ENCODE measurements at regions not wholly inside any gene's neighbourhood (a gene's known extent, or its start where the extent isn't known, plus 50 kb on each side); places are given as distances from the start of the nearest gene placed in this dataset.
"Not testable (repeated sequence)": the region's sequence is repeated elsewhere in the genome, so short reads cannot be mapped to it uniquely, and the experiment has no call there.

- DNase-seq: no peak
Observed at GRCh38 chr1:37325509-37326437, 148.6 kb upstream of the ZC3H12A start.

- DNase-seq: no peak
Observed at GRCh38 chr1:37332126-37332525, 142.3 kb upstream of the ZC3H12A start.

- peak; percentile 79 for DNase-seq
Observed at GRCh38 chr1:37338658-37339057, 135.7 kb upstream of the ZC3H12A start.

DNA sequence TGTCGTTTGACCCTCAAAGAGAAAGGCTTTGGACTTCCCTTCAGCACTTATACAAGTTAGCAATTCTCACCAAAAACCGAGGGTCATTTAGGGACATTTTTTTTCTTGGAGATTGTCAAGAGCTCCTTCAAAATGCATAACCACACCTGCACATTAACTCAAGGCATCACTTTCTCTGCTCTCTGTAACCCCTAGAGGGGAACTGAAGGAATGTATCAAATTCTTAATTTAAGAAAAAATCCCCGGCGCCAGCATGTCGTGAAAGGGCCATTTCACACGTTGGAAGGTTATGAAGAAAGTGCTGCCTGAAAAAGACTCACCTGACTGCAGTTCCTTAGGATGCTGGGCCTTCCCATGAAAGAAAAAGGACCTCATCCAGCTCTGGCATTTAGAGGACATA, 131.6 kb upstream of the ZC3H12A start:
- DNase-seq: no peak

DNA sequence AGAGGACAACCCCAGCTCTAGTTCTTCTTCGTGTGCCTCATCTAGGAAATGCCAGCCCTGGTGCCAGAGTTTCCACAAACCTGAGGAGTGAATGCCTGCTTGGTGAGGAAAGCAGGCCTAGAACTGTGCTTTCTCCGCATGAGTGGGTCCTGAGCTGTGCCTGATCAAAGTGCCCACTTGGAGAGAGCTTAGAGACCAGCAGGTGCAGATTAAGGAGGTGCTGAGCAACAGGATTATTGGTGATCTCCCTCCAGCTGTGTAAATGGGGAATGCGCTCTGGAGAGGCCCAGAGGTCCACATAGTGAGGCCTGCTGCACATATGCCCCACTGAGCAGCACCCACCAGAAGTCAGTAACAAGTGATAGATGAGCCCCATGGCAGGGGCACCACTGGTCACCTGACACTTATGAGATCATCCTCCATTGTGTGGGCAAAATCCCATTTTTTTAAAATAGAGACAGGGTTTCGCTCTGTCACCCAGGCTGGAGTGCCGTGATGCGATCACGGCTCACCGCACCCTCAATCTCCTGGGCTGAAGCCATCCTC, 127.2 kb upstream of the ZC3H12A start:
- no peak for DNase-seq

DNA sequence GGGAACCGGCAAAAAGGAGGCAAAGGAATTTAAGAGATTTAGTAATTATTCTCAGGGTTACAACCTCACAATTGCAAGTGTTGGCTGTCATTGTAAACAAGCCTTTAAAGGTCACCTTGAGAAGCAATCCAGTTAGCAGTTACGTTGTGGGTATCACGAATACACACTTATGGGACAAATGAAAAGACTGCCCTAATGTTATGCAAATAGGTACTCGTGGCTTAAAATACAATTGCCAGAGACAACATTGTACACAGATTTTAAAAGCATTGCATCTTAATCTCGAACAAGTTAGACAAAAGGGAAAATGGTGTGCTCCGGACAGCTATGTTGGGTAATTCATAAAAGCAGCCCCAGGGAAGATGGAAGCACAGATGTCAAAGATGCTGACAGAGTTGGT, 120.5 kb upstream of the ZC3H12A start:
- DNase-seq: no peak

DNA sequence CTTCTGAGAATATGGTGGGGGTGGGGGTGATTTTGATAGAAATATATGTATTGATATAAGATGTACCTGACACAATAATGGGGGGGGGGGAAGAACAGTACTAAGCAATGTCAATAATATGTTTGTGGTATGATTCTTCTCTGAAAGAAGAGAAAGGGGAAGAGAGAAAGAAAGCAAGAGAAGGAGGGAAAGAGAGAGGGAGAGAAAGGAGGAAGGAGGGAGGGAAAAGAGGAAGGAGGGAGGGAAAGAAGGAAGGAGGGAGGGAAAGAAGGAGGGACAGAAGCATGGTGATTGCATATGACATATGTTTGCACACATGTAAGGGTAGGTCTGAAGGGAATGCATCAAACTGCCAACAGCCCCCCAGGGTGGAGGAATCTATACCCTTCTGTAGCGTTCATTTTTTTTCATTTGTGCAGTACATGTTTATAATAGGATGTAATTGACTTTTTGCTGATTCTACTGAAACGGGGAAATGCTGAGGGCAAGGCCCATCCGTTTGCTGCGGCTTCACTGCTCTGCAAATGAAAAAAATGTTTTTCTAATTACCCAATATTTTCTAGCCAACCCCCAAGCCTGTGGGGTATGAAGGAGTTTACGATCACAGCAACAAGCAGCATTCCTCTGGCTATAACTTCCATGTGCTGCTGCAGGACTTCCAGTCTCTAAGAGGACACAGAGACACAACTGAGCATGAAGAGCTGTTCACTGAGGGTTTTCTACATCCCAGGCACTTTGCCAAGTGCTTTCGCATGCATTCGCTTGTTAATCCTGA, 119.3 kb upstream of the ZC3H12A start:
- no peak for DNase-seq

DNA sequence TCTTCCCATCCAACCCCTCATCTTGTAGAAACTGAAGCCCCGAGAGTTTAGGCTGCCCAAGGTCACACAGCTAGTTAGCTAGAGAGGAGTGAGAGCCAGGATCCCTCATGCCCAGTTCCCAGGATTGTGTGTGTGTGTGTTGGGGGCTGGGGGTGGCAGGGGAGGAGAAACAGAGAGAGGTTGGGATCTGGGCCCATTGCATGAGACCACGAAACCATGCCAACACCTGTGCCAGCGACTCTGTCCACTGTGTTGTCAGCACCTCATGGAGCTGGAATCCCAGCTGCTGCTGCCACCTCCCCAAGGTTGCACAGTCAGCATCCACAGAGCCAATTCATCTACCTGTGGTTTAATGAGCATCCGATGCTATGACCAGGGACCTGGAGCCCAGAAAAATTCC, 115.4 kb upstream of the ZC3H12A start:
- DNase-seq: no peak

- no peak for DNase-seq
Observed at GRCh38 chr1:37360011-37360410, 114.4 kb upstream of the ZC3H12A start.

- no peak for DNase-seq
Observed at GRCh38 chr1:37362594-37363385, 111.6 kb upstream of the ZC3H12A start.

GRCh38 chr1:37363535-37363934, 110.8 kb upstream of the ZC3H12A start:
- DNase-seq: no peak

- not testable (repeated sequence) for DNase-seq
Observed at GRCh38 chr1:37368665-37369315, 105.6 kb upstream of the ZC3H12A start.

DNA sequence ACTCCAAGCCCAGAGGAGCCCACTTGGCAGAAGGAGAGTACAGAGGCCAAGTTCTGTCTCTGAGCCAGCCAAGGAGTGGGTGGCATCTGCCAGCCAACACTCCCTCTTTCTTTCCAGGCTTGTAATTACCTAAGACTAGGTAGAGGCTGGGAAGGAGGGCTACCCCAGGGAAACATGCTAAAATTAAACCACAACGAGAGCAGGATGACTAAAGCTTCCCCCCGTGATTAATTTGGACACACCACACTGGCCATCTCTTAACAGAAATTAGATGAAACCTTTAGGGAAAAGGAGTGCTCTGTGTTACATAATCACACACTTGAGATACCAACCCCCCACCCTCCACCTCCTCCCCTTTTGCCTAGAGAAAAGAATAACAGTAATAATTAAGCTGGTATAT, 102.1 kb upstream of the ZC3H12A start:
- DNase-seq: no peak

DNA sequence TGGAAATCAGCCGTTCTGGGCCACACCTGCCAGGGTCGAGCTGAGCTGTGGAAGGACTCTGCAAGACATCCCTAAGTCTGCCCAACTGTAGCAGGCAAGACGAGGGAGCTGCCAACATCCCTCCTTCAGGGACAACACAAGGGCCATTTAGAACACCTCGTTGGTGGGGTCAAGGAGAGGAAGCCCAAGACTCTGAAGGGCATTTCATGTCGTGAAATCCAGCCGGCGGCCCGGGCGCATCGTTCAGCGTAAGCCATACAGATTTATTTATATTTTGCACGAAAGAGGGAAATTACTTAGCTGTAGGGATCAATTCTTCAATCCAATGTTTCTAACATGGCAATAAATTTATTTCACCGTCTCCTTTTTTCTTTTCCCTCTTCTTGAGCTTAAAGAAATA, 101.7 kb upstream of the ZC3H12A start:
- DNase-seq: no peak

GRCh38 chr1:37373413-37373812, 101.0 kb upstream of the ZC3H12A start:
- DNase-seq: no peak

DNA sequence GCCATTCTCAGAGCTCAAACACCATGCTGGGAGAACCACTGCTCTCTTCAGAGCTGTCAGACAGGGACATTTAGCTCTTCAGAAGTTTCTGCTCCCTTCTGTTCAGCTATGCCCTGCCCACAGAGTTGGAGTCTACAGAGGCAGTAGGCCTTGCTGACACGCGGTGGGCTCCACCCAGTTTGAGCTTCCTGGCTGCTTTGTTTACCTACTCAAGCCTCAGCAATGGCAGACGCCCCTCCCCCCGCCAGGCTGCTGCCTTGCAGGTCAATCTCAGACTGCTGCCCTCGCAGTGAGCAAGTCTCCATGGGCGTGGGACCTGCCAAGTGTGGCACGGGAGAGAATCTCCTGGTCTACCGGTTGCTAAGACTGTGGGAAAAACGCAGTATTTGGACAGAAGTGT, 93.8 kb upstream of the ZC3H12A start:
- not testable (repeated sequence) for DNase-seq

GRCh38 chr1:37387854-37388253, 86.5 kb upstream of the ZC3H12A start:
- no peak for DNase-seq

DNA sequence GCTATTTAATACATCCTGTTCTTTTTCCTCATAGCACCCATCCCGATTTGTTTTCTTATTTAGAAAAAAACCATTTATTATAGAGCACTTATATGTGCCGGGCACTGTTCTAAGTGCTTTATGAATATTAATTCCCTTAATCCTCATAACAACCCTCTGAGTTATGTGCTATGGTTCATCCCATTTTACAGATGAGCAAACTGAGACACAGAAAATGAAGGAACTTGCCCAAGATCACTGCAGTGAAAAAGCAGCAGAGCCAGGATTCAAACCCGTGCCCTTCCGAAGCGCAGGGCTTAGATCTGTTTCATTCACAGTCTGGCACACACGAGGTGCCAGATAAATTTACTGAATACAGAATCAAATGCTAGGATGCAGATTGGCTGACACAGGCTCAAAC, 85.1 kb upstream of the ZC3H12A start:
- DNase-seq: no peak

GRCh38 chr1:37391211-37392011, 83.0 kb upstream of the ZC3H12A start:
- DNase-seq: peak; percentile 87

DNA sequence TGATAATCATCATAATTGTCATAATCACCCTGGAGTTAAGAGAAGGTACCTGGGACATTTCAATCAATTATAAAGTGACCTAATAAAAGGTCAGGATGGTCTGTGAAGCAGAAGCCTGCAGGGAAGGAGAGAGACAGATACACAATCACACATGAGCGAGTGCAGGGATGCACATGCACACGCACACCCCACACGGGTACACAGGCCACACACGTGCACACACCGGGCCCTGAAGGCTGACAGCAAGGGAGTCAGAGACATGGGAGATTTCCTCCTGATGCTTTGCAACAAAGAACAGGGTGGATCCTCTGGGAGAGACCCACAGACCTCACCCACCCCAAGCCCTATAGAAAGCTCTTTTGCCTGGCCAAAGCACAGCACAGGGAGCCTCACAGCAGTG, 82.3 kb upstream of the ZC3H12A start:
- no peak for DNase-seq
